ENCODE measurements at regions not wholly inside any gene's neighbourhood (a gene's known extent, or its start where the extent isn't known, plus 50 kb on each side); places are given as distances from the start of the nearest gene placed in this dataset.

- Histone ChIP-seq H3K4me1 (no peaks in the 10 kb centered on the region), H3K27ac (no peak overlapping the region), H3K4me3 (no peak overlapping the region), H3K27me3 (no peaks in the 10 kb centered on the region), H3K36me3 (no peaks in the 10 kb centered on the region), H3K9me3 (no peaks in the 10 kb centered on the region)
- peak in 1 of 2 donors; percentile 84 for ATAC-seq (ENCODE audit: low FRiP score in 2 of 2)
- no peak for DNase-seq
- 51 to 54% methylated on average over 5 of the region's 5 CpGs for WGBS, 2 donors
- TF ChIP-seq EP300 (IDR thresholded peaks at IDR 0.05) (no peak), POLR2A (IDR thresholded peaks at IDR 0.05) (no peak), CTCF (IDR thresholded peaks at IDR 0.05) (no peak), POLR2AphosphoS5 (IDR thresholded peaks at IDR 0.05) (no peak)
Measured at GRCh38 chrX:8273451-8273895, 102.4 kb upstream of the VCX2 start.

GRCh38 chrX:8274170-8274569 lies 103.1 kb upstream of the VCX2 start:
- no peak for ATAC-seq (ENCODE audit: low FRiP score in 2 of 2)
- TF ChIP-seq EP300 (IDR thresholded peaks at IDR 0.05) (no peak), CTCF (IDR thresholded peaks at IDR 0.05) (no peak), POLR2A (IDR thresholded peaks at IDR 0.05) (no peak), POLR2AphosphoS5 (IDR thresholded peaks at IDR 0.05) (no peak)
- no peaks in the 10 kb centered on the region for H3K36me3 ChIP-seq
- H3K4me1 ChIP-seq, result no peaks in the 10 kb centered on the region
- H3K27ac ChIP-seq, result no peak overlapping the region
- 81 to 95% methylated on average over 2 of the region's 2 CpGs for WGBS, 2 donors
- no peaks in the 10 kb centered on the region for H3K9me3 ChIP-seq
- no peaks in the 10 kb centered on the region for H3K27me3 ChIP-seq
- DNase-seq, result no peak
- H3K4me3 ChIP-seq, result no peak overlapping the region

- TF ChIP-seq POLR2A (IDR thresholded peaks at IDR 0.05), result no peak
- no peak for TF ChIP-seq POLR2AphosphoS5 (IDR thresholded peaks at IDR 0.05)
- no peak for TF ChIP-seq CTCF (IDR thresholded peaks at IDR 0.05)
- no peak for TF ChIP-seq EP300 (IDR thresholded peaks at IDR 0.05)
- no peak overlapping the region for H3K27ac ChIP-seq
- no peaks in the 10 kb centered on the region for H3K4me1 ChIP-seq
- H3K36me3 ChIP-seq, result no peaks in the 10 kb centered on the region
- no peak overlapping the region for H3K4me3 ChIP-seq
- H3K27me3 ChIP-seq, result no peaks in the 10 kb centered on the region
- 65 to 66% methylated on average over 3 of the region's 3 CpGs for WGBS, 2 donors
- no peaks in the 10 kb centered on the region for H3K9me3 ChIP-seq
- DNase-seq, result no peak
- no peak for ATAC-seq (ENCODE audit: low FRiP score in 2 of 2)
Measured at GRCh38 chrX:8278557-8278956, 107.5 kb upstream of the VCX2 start.

- Histone ChIP-seq H3K27me3 (no peaks in the 10 kb centered on the region), H3K9me3 (no peaks in the 10 kb centered on the region), H3K27ac (no peak overlapping the region), H3K4me1 (no peaks in the 10 kb centered on the region), H3K36me3 (no peaks in the 10 kb centered on the region), H3K4me3 (no peak overlapping the region)
- 40 to 46% methylated on average over 2 of the region's 2 CpGs for WGBS, 2 donors
- no peak for DNase-seq
- ATAC-seq (ENCODE audit: low FRiP score in 2 of 2), result no peak
- no peak for TF ChIP-seq POLR2A (IDR thresholded peaks at IDR 0.05)
- TF ChIP-seq EP300 (IDR thresholded peaks at IDR 0.05), result no peak
- no peak for TF ChIP-seq POLR2AphosphoS5 (IDR thresholded peaks at IDR 0.05)
- no peak for TF ChIP-seq CTCF (IDR thresholded peaks at IDR 0.05)
Measured at GRCh38 chrX:8279323-8279722, 108.3 kb upstream of the VCX2 start.

GRCh38 chrX:8284131-8284530 lies 113.1 kb upstream of the VCX2 start:
- Histone ChIP-seq H3K27me3 (no peaks in the 10 kb centered on the region), H3K36me3 (no peaks in the 10 kb centered on the region), H3K9me3 (no peaks in the 10 kb centered on the region), H3K4me1 (no peaks in the 10 kb centered on the region), H3K27ac (no peak overlapping the region), H3K4me3 (no peak overlapping the region)
- no peak for TF ChIP-seq POLR2AphosphoS5 (IDR thresholded peaks at IDR 0.05)
- TF ChIP-seq CTCF (IDR thresholded peaks at IDR 0.05), result no peak
- TF ChIP-seq EP300 (IDR thresholded peaks at IDR 0.05), result no peak
- TF ChIP-seq POLR2A (IDR thresholded peaks at IDR 0.05), result no peak
- DNase-seq (peak in 1 of 2 donors; percentile 21), ATAC-seq (ENCODE audit: low FRiP score in 2 of 2) (no peak)
- 58 to 76% methylated on average over 2 of the region's 2 CpGs for WGBS, 2 donors

All from upper lobe of left lung (tissue), 6 donors.